ENCODE measurements at regions not wholly inside any gene's neighbourhood (a gene's known extent, or its start where the extent isn't known, plus 50 kb on each side); places are given as distances from the start of the nearest gene placed in this dataset.

GRCh38 chr6:69456086-69456485 lies 340.7 kb downstream of the LMBRD1 start:
- Histone ChIP-seq H3K9me3 (ENCODE audit: insufficient read depth in 2 of 2, low read depth in 1 of 2, low read length in 1 of 2) (no peaks in the 10 kb centered on the region), H3K18ac (ENCODE audit: extremely low read depth, low read length) (no peak overlapping the region), H4K20me1 (replicated peaks in 1 of 2; ENCODE audit: control insufficient read depth in 1 of 2, insufficient read depth in 2 of 2, low read length in 2 of 2) (no peaks in the 10 kb centered on the region), H3K56ac (replicated peaks; ENCODE audit: insufficient read length, low read depth, low read length) (no peak overlapping the region), H3K4me1 (replicated peaks in 1 of 4; ENCODE audit: control insufficient read depth in 3 of 4, insufficient read depth in 4 of 4, low read length in 3 of 4) (no peaks in the 10 kb centered on the region), H2BK5ac (ENCODE audit: low read depth, low read length) (no peak overlapping the region), H4K8ac (ENCODE audit: extremely low read depth, insufficient read depth, low read length) (no peak overlapping the region), H2BK12ac (ENCODE audit: low read depth, low read length) (no peak overlapping the region), H2AK5ac (ENCODE audit: low read depth, low read length) (no peak overlapping the region), H3K36me3 (ENCODE audit: control insufficient read depth in 2 of 4, insufficient read depth in 4 of 4, low read length in 3 of 4) (no peaks in the 10 kb centered on the region), H3K4me3 (ENCODE audit: extremely low read depth in 1 of 4, insufficient read depth in 2 of 4, low read depth in 3 of 4, low read length in 4 of 4) (no peak overlapping the region), H3K79me2 (ENCODE audit: control insufficient read depth in 1 of 2, insufficient read depth in 2 of 2, low read length in 2 of 2) (no peaks in the 10 kb centered on the region), H2BK20ac (ENCODE audit: low read length) (no peak overlapping the region), H2AFZ (ENCODE audit: low read length) (no peak overlapping the region), H4K91ac (replicated peaks; ENCODE audit: insufficient read length, low read length) (no peak overlapping the region), H2BK120ac (replicated peaks; ENCODE audit: low read depth, low read length) (no peak overlapping the region), H3K23me2 (ENCODE audit: low read depth, low read length) (no peaks in the 10 kb centered on the region), H3K27me3 (replicated peaks in 1 of 4; ENCODE audit: control insufficient read depth in 3 of 4, extremely low read depth in 1 of 4, insufficient read depth in 3 of 4, low read length in 3 of 4) (no peaks in the 10 kb centered on the region), H3K79me1 (ENCODE audit: low read depth, low read length) (no peaks in the 10 kb centered on the region), H3K4ac (replicated peaks; ENCODE audit: insufficient read length, low read depth, low read length) (no peak overlapping the region), H3K14ac (ENCODE audit: insufficient read length) (no peak overlapping the region), H3K4me2 (ENCODE audit: insufficient read depth in 1 of 2, low read depth in 2 of 2, low read length in 2 of 2) (no peak overlapping the region), H2BK15ac (ENCODE audit: low read length) (no peak overlapping the region), H3K23ac (ENCODE audit: insufficient read length) (no peak overlapping the region), H3K9ac (replicated peaks in 1 of 4; ENCODE audit: extremely low read depth in 1 of 4, low read depth in 3 of 4, low read length in 3 of 4) (no peak overlapping the region), H3K27ac (ENCODE audit: low read depth, low read length) (no peak overlapping the region), H4K5ac (ENCODE audit: insufficient read length, low read depth, low read length) (no peak overlapping the region)
- WGBS, 2 experiments (ENCODE audit: extremely low coverage in 1 of 2, insufficient coverage in 1 of 2, insufficient read length in 1 of 2, insufficient replicate concordance in 2 of 2, low coverage in 1 of 2, low lambda C conversion rate in 2 of 2, missing lambda C conversion rate in 1 of 2), result 88% methylated on average over 3 of the region's 3 CpGs; no CpG with 5 or more reads in 1 of the 2 experiments
- TF ChIP-seq TAF1 (IDR thresholded peaks at IDR 0.05; ENCODE audit: low read depth, low read length) (no peak), TBP (IDR thresholded peaks at IDR 0.05; ENCODE audit: low read depth, low read length) (no peak), RNF2 (IDR thresholded peaks at IDR 0.05; ENCODE audit: borderline replicate concordance, low read depth, low read length, missing control alignments, poor library complexity, severe bottlenecking) (no peak)
- no peak for FAIRE-seq
- no peak for DNase-seq (ENCODE audit: low read depth in 1 of 2, low spot score in 2 of 2)
- CTCF ChIA-PET (ENCODE audit: partially characterized antibody), result interaction anchor here (1.0 kb wide), 1 partner anchor 18 kb away, joined by 4 read pairs; no protein-coding TSS in a partner anchor
- POLR2A ChIA-PET (ENCODE audit: partially characterized antibody), result interaction anchor here (0.9 kb wide), 1 partner anchor 8 kb away, joined by 3 read pairs; no protein-coding TSS in a partner anchor
